IPS-NIHi11 (cell line): ENCODE measurements at regions not wholly inside any gene's neighbourhood (a gene's known extent, or its start where the extent isn't known, plus 50 kb on each side); places are given as distances from the start of the nearest gene placed in this dataset.

Experiments used
- DNase-seq: peaks from one replicate; pipeline ENCODE4 v3.0.0; 2012; ENCODE audit warnings: mixed read lengths, low spot score

DNA sequence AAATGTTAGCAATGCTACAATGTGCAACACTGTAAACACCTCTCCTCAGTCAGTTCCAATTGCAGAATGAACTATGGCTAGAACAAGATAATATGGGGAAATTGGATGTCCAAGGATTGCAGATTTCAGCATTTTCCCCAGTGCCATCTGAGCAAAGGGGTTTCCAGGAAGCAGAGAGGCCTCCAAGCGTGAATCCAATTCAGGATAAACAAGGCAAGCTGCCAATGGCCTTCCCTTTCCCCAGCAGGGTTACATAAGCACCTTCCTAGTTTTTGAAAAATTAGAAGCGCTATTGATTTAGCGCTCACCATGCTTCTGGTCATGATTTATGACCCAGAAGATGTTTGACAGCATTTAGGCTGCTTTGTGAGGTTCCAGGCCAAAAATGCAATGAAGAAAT, 223.0 kb upstream of the GATB start:
- no peak for DNase-seq

DNA sequence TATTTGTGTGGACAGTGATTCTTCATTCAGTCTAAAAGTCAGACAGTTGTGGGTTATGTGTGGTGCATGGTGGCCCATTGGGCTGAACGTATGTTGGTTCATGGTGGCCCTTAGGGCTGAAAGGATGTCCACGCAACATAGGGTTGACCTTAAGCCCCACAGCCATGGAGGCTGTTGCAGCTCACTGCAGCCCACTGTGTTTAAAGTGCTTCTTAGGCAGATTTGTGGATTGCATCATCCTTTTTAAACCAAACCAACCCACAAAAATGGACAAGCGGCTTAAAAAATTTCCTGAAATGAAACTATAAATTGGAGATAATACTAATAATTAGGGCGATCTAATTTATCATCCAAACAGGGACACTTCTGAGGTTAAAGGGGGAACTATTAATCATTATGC, 219.0 kb upstream of the GATB start:
- DNase-seq, result no peak

DNA sequence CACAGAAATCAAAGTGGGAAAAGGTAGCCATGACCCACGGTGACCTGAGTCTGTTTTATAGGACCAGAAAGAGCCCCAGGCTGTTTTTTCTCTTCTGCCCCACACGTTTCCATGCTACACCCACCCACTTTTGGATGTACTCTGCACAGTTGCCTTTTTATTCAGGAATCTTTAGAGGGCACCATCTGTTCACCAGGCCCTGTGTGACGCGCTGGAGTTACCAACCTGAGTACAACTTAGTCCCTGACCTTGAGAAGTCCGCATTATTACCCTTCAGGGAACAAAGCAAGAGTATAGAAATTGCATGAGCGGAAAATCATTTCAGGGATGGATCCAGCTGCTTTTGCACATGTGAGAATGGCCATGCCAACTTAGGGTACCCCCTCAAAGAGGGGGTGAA, 207.8 kb upstream of the GATB start:
- no peak for DNase-seq

DNA sequence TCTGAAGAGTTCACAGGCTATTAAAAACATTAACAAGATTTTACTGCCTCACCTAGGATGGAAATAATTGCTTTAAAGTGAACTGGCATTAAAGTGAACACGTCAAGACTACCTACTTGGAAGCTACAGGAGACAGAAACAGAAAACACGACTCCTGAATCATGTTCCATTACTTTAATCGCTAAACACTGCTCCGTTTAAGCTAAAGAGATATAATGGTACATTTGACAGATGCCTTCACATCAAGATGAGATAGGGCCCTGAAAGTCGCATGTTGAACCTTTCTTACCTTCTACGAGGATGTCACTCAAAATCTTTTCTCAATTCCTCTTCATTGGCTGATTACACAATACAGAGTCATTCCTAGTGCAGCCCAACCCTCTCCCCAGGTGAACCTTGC, 206.3 kb upstream of the GATB start:
- DNase-seq, result no peak

DNA sequence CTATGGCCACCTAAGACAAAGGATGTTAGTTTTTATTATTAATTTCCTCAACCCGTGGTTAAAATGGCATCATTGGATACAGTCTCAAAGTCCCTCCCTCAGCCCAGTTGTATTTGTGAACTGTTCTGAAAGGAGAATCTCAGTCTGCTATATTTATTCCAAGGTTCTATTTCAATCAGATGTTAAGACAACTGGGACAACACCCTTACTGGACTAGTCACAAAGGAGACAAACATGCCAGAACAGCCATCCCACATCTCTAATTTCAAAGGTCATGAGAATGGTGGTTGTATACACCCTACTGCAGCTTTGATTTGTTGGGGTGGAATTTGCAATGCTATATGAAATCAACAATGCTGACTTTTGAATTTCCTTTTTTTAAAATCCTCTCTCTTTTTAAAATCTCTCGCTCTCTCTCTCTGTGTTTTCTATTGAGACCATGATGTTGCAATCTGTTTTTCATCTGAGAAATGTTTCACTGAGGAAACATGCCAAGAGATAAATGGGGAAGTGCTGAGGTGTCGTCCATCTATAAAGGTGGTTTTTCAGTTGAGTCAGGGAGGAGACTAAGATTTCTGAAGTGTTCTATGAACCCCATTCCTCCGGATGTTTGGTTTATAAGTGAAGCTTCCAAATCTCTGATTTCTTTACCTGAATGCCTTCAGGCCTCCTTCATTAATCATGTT, 201.5 kb upstream of the GATB start:
- DNase-seq, result no peak

DNA sequence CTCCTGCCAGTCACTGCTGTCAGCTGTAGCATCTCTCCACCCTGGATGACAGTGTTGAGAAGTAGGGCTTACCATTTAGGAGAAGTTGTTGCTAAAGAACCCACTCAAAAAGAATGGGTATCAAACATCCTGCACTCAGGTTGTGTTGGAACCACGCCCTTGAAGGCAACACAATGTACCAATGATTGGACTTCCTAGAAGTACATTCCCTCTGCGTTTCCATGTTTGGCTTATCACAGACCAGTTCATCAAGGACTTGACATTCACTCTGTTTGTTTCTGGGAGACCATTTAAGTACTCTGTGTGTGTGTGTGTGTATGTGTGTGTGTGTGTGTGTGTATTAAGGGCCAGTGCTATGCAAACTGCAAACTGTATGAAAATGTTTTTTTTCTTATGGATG, 200.6 kb upstream of the GATB start:
- no peak for DNase-seq

DNA sequence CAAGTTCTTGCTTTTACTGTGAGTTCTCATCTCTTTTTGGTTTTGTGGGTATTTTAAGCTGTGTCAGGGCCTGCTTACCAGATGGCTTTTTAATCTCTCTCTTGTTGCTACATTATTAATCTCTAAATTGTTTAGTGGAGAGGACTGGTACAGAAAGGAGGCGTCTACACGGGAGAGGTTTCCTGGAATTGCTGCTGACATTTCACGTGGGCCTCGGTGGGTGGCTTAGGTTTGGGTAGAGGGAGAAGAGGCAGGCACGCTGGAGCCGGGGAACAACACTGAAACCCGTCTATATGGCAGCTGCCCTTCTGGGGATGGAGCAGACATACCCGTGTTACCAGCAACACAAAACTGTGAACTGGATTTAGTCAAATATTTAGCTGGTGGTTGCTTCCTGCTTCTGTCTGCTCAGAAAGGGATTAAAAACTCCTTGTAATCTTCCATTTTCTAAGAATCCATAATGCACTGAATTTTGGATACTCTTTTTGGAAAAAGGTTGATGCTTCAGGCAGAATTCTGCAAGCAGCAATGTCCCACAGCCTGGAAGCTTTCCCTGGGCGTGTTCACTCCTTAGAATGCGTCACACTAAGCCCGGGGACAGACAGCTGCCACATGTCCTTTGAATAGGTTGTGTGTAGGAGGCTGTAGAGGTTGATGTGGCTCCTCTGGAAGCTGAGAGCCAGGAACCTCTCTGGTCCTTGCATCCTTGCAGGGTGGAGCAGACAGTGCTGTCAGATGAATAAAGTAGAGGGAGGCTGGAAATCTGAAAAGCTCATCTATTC, 199.8 kb upstream of the GATB start:
- DNase-seq, result no peak

DNA sequence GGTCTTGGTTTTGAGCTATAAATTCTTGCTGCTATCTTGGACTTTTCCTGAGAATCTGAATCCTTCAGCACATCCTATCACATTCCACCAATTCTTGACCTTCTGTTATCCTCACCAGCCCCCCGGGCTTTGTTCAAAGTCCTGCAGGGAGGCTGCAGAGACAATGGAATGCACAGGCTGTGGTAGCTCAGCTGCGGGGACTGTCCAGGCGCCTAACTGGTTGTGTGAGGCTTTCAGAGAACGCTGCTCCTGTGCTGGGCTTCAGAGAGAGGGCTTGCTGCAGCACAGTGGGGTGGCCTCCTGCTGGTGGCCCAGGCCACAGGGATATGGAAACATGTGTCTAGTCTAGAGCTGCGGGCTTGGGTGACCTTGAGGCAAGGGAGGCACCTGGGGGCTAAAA, 196.3 kb upstream of the GATB start:
- DNase-seq, result peak; percentile 61

DNA sequence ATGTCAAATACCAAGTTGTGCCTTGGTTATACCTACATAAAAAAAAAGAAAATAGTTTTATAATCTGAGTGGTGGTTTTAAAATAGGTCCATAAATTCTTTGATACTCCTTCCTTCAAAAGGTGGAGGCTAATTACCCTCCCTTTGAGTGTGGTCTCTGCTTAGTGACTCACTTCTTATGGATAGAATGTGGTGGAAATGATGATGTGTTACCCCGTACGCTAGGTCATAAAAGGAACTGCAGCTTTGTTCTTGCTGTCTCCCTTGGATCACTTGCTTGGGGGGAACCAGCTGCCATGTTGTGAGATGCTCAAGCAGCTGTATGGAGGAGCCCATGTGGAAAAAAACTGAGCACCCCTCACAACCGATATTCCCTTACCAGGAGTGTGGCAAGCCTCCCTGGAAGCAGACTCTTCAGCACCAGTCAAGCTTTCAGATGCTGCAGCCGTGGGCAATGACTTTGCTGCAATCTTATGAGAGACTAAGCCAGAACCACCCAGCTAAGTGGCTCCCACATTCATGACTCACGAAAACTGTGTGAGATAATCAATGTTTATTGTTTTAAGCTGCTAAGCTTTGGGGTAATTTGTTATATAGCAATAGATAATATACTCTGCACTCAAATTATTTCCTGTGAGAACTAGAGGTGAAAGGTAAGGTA, 195.0 kb upstream of the GATB start:
- no peak for DNase-seq

DNA sequence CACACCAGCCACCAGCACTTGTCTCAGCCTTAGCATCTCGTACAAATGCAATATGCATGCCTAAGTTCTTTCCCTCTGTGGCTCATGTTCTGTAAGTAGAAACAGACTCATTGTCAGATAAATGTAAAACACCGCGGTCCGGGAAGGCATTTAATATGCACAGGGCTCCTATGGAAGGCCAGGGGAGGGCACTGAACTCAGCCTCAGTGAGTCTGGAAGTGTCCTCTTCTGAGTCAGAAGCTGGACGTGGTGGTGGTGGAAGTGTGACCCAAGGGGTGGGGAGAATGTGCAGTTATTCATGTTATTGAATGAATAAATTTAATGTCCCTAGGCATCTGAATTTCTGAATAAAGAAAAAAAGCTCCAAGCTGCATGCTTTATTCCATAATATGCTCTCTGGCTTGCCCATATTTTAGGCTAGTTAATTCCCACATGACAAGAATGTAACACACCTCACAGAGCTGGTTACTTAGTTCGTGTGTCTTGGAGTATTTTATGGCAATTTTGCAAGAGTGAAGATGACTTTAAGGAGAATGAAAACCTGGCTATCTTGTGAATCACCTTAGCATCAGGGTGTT, 193.1 kb upstream of the GATB start:
- DNase-seq, result no peak

DNA sequence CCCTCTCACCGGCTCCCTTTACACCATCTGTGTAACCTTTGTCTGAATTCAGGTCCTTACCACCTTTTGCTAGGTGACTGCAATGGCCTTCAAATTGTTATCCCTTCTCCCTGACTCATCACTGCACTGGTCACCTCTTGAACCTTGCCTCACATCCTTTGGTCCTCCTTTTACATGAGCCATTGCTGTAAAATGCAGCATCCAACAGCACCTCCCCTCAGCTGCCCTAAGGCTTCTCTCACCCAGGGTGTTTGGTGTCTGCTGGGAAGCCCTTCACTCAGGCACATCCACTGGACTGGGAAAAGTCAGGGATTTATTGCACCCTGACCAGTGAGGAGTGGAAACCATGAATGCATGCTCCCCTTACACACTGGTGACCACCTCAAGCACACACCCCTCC, 192.5 kb upstream of the GATB start:
- DNase-seq, result no peak

DNA sequence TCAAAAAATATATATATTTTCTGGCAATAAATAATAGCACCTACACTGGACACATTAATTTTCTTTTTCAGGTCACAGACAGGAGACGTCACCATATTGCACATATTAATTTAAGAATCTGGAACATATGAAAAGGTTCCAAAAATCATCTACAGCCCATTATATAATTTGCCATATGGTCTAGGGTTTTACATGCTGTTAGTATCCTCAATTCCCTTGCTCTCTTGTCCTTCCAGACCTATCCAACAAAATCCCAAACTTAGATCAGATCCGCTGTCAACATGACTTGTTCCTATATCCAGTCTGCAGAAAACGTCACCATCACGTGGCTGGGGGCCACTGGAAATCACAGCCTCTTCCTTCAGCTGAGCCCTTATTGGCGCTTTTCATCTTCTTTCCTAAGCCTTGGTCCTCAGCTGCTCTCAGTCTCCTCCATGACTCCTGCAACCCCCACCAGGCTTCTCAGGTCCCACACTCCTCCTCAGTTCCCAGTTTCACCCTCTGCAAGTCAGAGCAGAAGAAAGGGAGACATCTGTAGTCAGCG, 192.0 kb upstream of the GATB start:
- no peak for DNase-seq

DNA sequence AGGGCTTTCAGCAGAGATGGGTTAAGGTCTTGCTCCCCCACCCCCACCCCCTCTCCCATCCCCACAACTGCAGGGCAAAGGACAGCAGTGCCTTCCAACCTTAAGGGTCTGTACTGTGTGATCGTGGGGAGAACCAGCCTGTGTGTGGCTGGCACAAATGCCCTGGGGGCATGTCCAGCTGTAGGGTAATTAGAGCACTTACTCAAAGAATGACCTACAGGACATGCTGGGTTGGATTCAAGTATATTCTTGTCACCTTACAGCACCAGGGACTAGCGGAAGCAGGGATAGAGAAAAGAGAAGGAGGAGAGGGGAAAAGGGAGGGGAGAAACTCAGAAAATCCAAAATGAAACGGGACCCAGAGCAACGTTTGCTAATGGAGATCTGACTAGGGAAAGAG, 191.3 kb upstream of the GATB start:
- DNase-seq, result no peak

DNA sequence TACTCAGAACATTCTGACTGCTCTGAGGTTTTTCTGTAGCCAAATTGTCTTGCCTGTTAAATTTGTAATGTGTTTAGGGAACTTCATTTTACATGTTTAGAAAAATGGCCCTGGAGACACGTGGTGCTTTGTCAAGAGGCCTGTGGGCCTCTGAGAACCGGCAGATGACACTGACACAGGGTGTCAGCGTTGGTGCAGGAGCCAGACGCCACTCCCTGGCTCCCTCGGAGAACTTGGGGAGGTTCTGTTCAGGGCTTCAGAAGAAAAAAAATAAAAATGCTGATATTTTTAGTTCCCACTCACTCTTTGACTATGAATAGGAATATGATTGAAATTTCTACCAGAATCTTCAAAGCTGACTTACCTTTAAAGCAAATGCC, 190.9 kb upstream of the GATB start:
- DNase-seq, result no peak

DNA sequence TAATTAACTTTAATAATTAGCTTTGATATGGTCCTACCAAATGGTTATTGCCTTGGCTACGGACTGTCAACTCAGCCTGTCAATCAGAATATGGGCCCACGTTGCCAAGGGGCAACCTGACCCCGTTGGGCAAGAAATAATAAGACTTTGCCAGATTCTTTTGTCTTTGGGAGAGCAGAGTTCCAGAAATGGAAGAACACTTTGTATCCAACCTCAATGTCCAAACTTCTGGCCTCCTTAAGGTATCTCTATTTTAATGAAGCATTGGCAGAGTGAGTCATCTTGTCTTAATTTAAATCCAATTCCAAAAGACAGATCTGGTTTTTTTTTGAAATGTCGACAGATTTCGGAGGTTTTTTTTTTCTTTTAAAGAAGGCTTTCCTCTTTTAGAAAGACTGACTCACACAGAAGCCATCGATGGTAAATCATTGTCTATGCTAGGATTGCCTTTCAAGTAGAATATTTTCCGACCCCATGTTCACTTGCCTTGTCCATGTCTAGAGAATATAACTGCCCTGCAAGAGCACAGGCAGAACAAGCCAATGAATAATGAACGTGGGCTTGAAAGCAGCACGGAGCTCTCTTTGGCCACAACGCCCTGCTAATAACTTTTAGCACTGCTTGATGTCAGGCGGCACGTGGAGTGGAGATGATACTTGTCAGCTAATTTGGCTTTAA, 190.3 kb upstream of the GATB start:
- DNase-seq, result no peak

DNA sequence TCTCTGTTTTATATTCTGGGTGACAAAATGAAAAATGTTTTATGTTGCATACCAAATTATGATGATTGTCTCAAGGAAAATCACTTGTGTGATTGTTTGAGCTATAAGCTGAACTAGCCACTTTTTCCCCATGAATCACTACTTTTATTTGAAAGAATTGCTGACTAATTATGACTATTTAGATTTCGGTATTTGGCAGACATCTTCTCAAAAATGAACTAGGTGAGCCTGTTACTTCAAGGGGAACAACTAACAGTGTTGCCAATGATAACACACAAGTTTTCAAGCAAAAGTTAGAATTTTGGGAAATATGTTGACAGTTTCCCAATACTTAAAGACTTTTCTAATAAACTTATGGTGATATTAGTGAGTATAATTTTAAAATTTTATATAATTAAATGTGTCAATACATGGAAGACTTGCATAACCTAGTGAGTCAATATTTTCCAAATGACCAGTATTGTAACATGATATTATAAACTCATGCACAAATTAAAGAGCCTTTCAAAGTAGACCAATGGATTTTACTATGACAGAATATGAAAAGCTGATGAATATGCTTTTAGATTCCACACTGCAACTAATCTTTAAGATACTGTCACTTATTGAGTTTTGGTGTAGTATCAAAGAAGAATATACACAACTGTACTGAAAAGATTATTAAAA, 187.7 kb upstream of the GATB start:
- DNase-seq, result no peak

DNA sequence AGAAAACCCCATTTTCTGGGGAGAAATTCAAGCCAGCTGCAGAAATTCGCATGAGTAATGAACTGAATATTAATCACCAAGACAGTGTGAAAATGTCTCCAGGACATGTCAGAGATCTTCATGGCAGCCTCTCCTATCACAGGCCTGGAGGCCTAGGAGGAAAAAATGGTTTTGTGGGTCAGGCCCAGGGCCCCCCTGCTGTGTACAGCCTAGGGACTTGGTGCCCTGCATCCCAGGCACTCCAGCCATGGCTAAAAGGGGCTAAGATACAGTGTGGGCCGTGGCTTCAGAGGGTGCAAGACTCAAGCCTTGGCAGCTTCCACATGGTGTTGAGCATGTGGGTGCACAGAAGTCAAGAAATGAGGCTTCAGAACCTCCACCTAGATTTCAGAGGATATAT, 185.9 kb upstream of the GATB start:
- DNase-seq, result no peak

DNA sequence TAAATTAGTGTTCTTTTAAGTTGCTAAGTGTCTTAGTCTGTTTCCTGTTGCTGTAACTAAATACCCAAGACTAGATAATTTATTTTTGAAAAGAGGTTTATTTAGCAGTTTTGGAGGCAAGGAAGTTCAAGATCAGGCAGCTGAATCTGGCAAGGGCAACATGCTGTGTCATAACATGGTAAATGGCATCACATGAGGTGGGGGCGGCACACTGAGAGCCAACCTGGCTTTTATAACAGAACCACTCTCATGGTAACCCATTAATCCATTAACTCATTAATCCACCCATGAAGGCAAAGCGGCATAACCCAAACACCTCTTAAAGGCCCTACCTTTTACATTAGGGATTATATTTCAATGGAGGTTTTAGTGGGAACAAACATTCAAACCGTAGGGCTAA, 182.2 kb upstream of the GATB start:
- DNase-seq, result no peak

DNA sequence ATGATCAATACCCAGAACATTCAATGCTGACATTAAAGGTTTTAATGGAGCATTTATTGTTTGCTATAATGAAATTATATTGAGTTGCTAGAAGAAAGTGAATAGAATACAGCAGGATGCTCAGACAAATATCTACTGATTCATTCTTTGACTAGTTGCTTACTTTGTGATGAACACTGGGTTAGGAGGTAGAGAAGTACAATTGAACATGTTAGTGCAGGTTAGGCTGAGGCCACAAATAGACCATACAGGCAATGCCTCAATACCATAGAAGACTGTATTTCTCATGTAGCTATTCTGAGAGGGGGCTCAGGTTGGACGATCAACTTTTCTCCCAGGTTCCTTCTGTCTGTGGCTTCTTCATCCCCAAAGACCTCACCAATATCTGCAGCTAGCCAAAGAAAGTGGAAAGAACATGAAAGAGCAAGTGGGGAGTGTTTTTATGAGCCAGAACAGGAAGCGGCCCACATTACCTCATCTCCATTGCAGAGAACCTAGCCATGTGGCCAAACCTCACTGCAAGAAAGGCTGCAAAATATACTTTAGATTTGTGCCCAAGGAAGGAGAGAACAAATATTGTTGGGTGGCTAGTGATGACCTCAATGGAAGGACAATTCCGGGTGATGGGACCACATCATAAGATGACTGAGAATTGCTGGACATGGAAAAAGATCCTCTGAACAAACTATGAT, 180.3 kb upstream of the GATB start:
- DNase-seq, result no peak

DNA sequence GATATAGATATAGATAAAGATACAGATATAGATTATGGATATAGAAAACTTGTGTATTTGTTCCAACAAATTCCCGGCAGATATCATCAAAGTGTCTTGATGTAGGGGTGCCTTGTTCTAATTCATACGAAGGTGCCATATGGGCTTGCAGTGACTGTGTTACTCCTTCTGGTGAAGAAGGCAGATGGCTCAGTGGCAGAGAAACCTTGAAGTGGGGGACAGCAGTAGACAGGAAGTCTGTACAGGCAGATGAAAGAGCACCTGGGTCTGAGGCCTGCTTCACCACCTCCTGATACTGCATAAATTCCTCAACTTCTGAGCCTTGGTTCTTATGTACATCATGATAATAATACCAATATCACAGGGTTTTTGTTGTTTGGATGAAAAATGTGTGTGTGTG, 179.5 kb upstream of the GATB start:
- no peak for DNase-seq

DNA sequence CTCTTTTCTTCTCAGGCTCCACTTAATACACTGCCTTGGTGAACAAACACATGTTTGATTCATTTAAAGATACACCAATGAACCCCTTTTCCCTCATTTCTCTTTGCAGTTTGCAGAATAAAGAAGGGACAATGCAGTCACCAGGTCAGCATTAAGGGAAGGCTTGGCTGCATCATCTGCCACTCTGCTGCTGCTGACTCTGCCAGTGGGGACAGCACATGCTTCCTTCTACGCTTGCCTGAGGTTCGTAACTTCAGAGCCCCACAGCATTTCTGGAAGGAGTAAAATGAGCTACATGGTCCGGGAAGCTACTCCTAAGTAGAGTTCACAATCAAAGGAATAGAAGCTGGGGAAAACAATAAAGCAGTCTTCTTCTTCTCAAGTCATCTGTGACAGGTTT, 178.9 kb upstream of the GATB start:
- no peak for DNase-seq
